Chondrocyte (in vitro differentiated cells): ENCODE measurements at regions not wholly inside any gene's neighbourhood (a gene's known extent, or its start where the extent isn't known, plus 50 kb on each side); places are given as distances from the start of the nearest gene placed in this dataset.

Experiments
- DNase-seq: peaks from one replicate; pipeline ENCODE4 v3.0.0; 2021; ENCODE audit warnings: mixed read lengths, low spot score
- H3K27ac Mint-ChIP-seq: one replicate; pipeline ENCODE4 v1.8.0; 2021; ENCODE audit warnings: mild to moderate bottlenecking, moderate library complexity, mixed read lengths; ENCODE audit not compliant: unreplicated experiment
- H3K27me3 Mint-ChIP-seq: 2 replicates; pipeline ENCODE4 v1.8.0; 2021; ENCODE audit warnings: low read depth, mixed read lengths
- H3K36me3 Mint-ChIP-seq: 2 replicates; pipeline ENCODE4 v1.8.0; 2021; ENCODE audit warnings: low read depth, mixed read lengths
- H3K4me1 Mint-ChIP-seq: 2 replicates; pipeline ENCODE4 v1.8.0; 2021; ENCODE audit warnings: low read depth, mild to moderate bottlenecking, mixed read lengths
- H3K4me3 Mint-ChIP-seq: one replicate; pipeline ENCODE4 v1.8.0; 2021; ENCODE audit warnings: mild to moderate bottlenecking, moderate library complexity, mixed read lengths; ENCODE audit not compliant: unreplicated experiment
- H3K9me3 Mint-ChIP-seq: 2 replicates; pipeline ENCODE4 v1.8.0; 2021; ENCODE audit warnings: low read depth, mixed read lengths
- TF ChIP-seq, protein P1 (sequence below): fragments of 200-600 bp; sonication (generic); IDR thresholded peaks from 2 replicates; pipeline ENCODE4 v1.5.0; 2021; ENCODE audit warnings: antibody characterized with exemption, mild to moderate bottlenecking, moderate library complexity

- H3K9me3 Mint-ChIP-seq: peaks cover 3% of the 10 kb centered on the region
- H3K4me1 Mint-ChIP-seq: no peaks in the 10 kb centered on the region
- DNase-seq: no peak
- H3K36me3 Mint-ChIP-seq: no peaks in the 10 kb centered on the region
- no peak overlapping the region for H3K27ac Mint-ChIP-seq
- TF ChIP-seq, protein P1, sequence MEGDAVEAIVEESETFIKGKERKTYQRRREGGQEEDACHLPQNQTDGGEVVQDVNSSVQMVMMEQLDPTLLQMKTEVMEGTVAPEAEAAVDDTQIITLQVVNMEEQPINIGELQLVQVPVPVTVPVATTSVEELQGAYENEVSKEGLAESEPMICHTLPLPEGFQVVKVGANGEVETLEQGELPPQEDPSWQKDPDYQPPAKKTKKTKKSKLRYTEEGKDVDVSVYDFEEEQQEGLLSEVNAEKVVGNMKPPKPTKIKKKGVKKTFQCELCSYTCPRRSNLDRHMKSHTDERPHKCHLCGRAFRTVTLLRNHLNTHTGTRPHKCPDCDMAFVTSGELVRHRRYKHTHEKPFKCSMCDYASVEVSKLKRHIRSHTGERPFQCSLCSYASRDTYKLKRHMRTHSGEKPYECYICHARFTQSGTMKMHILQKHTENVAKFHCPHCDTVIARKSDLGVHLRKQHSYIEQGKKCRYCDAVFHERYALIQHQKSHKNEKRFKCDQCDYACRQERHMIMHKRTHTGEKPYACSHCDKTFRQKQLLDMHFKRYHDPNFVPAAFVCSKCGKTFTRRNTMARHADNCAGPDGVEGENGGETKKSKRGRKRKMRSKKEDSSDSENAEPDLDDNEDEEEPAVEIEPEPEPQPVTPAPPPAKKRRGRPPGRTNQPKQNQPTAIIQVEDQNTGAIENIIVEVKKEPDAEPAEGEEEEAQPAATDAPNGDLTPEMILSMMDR: no peak
- H3K27me3 Mint-ChIP-seq: peaks cover 34% of the 10 kb centered on the region
- no peak overlapping the region for H3K4me3 Mint-ChIP-seq
Measured at GRCh38 chr20:48357714-48358113, 470.1 kb downstream of the PREX1 start.

GRCh38 chr20:48354903-48355302 is 472.9 kb downstream of the PREX1 start:
- no peaks in the 10 kb centered on the region for H3K36me3 Mint-ChIP-seq

DNA sequence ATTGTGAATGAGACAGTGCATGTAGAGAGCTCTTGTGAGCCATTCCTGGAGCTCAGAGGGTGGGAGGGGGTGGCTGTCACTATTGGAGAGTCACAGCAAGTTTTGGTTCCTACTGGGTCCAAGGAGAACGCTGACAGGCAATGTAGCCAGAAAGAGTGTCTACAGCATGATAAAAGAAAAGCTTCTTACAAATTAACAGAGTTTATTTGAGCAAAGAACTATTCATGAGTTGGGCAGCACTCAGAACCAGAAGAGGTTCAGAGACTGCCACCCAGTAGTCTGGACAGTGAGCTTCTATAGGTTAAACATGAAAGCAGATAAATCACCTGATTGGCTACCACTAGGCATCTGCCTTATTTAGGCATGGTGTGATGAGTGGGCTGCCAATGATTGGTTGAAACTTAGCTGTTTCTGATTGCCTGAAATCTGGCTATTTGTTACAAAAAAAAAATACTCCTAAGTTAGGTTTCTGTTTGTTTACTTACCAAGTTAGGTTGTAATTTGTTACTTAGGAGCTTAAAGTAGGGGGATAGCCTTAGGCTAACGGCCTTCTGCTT is 473.4 kb downstream of the PREX1 start:
- no peak for DNase-seq
- TF ChIP-seq, protein P1: no peak
- Mint-ChIP-seq H3K36me3 (no peaks in the 10 kb centered on the region), H3K9me3 (peaks cover 3% of the 10 kb centered on the region), H3K27me3 (peaks cover 31% of the 10 kb centered on the region), H3K4me3 (no peak overlapping the region), H3K27ac (no peak overlapping the region), H3K4me1 (no peaks in the 10 kb centered on the region)

More at GRCh38 chr20:48354903-48355302, 472.9 kb downstream of the PREX1 start:
- TF ChIP-seq, protein P1: no peak
- H3K4me3 Mint-ChIP-seq: no peak overlapping the region
- H3K27ac Mint-ChIP-seq: no peak overlapping the region
- no peak for DNase-seq
- H3K27me3 Mint-ChIP-seq: peaks cover 30% of the 10 kb centered on the region
- no peaks in the 10 kb centered on the region for H3K4me1 Mint-ChIP-seq
- peaks cover 3% of the 10 kb centered on the region for H3K9me3 Mint-ChIP-seq

DNA sequence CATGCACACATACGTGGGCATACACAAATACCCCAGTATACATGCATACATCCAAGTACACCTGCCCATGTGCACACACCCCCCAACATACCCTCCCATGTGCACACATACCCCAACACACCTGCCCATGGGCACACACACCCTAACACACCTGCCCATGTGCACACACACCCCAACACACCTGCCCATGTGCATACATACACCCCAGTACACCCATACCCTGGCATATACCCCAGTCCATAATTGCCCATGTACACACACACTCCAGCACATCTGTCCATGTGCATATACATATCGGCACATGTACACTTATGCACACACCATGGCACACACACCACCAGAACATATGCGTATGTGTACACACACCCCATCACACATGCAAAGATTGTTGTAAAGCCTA is 475.2 kb downstream of the PREX1 start:
- H3K27ac Mint-ChIP-seq: no peak overlapping the region
- TF ChIP-seq, protein P1: no peak
- no peak for DNase-seq
- peaks cover 23% of the 10 kb centered on the region for H3K27me3 Mint-ChIP-seq
- H3K4me1 Mint-ChIP-seq: no peaks in the 10 kb centered on the region
- no peak overlapping the region for H3K4me3 Mint-ChIP-seq
- peaks cover 11% of the 10 kb centered on the region for H3K9me3 Mint-ChIP-seq
- H3K36me3 Mint-ChIP-seq: peaks cover 1% of the 10 kb centered on the region

GRCh38 chr20:48352042-48352441 is 475.8 kb downstream of the PREX1 start:
- H3K27me3 Mint-ChIP-seq: peaks cover 25% of the 10 kb centered on the region

More at GRCh38 chr20:48352042-48352441, 475.8 kb downstream of the PREX1 start:
- no peak overlapping the region for H3K27ac Mint-ChIP-seq
- H3K9me3 Mint-ChIP-seq: peaks cover 16% of the 10 kb centered on the region
- H3K36me3 Mint-ChIP-seq: peaks cover 4% of the 10 kb centered on the region
- no peak overlapping the region for H3K4me3 Mint-ChIP-seq
- DNase-seq: no peak
- H3K4me1 Mint-ChIP-seq: no peaks in the 10 kb centered on the region
- TF ChIP-seq, protein P1: no peak
